ENCODE measurements at regions not wholly inside any gene's neighbourhood (a gene's known extent, or its start where the extent isn't known, plus 50 kb on each side); places are given as distances from the start of the nearest gene placed in this dataset.
"Not testable (repeated sequence)": the region's sequence is repeated elsewhere in the genome, so short reads cannot be mapped to it uniquely, and the experiment has no call there.

DNA sequence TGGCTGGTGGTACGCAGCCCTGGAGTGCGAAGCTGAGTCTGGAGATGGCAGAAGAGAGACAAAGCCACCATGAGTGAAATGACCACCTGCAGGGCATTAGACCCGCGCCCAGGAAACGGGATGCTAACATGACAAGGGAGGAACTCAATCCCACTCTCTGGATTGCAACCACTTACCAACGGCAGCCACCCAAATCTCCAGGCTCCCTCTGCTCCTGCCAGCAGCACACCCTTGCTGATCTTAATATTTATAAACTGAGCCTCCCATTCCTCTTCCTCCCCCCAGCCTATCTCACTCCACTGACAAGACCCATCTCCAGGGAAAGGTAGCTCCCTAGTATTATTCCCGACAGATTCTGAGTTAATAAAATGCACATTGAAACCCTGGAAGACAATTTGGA is 1508.8 kb downstream of the FOXD4L5 start:
- TF ChIP-seq NCOA1 (IDR thresholded peaks at IDR 0.05; ENCODE audit: low read depth); ETV5 (CRISPR knock-in tag; IDR thresholded peaks at IDR 0.05; ENCODE audit: low read depth): not testable (repeated sequence)
- TF ChIP-seq, protein P1, sequence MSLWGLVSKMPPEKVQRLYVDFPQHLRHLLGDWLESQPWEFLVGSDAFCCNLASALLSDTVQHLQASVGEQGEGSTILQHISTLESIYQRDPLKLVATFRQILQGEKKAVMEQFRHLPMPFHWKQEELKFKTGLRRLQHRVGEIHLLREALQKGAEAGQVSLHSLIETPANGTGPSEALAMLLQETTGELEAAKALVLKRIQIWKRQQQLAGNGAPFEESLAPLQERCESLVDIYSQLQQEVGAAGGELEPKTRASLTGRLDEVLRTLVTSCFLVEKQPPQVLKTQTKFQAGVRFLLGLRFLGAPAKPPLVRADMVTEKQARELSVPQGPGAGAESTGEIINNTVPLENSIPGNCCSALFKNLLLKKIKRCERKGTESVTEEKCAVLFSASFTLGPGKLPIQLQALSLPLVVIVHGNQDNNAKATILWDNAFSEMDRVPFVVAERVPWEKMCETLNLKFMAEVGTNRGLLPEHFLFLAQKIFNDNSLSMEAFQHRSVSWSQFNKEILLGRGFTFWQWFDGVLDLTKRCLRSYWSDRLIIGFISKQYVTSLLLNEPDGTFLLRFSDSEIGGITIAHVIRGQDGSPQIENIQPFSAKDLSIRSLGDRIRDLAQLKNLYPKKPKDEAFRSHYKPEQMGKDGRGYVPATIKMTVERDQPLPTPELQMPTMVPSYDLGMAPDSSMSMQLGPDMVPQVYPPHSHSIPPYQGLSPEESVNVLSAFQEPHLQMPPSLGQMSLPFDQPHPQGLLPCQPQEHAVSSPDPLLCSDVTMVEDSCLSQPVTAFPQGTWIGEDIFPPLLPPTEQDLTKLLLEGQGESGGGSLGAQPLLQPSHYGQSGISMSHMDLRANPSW (CRISPR knock-in tag; IDR thresholded peaks at IDR 0.05), result not testable (repeated sequence)
